Activated CD4-positive, CD25-positive, alpha-beta regulatory T cell treated with anti-CD3 and anti-CD28 coated beads, Interleukin-2, amount 50 U/mL, for 24 hours (primary cell): ENCODE measurements at regions not wholly inside any gene's neighbourhood (a gene's known extent, or its start where the extent isn't known, plus 50 kb on each side); places are given as distances from the start of the nearest gene placed in this dataset.
A peak's percentile ranks its signal among the peaks of the same experiment; 100 is the strongest.
"Not testable (repeated sequence)": the region's sequence is repeated elsewhere in the genome, so short reads cannot be mapped to it uniquely, and the experiment has no call there.

Experiments used
- ATAC-seq, 2 donors: fragments of 150-1000 bp; cut with Tn5 transposase; one replicate each; pipeline ENCODE4 v1.10.0; 2021; ENCODE audit warnings: mild to moderate bottlenecking in 1 of 2, moderate library complexity in 1 of 2

- ATAC-seq = not testable (repeated sequence)
Measured at GRCh38 chr10:30696416-30697185, 67.0 kb upstream of the LYZL2 start.

GRCh38 chr10:30695481-30696236, 66.1 kb upstream of the LYZL2 start:
- ATAC-seq = peak; percentile 90 to 92

GRCh38 chr10:30694518-30695228, 65.1 kb upstream of the LYZL2 start:
- no peak for ATAC-seq

GRCh38 chr10:30691639-30692015, 62.1 kb upstream of the LYZL2 start:
- no peak for ATAC-seq

- ATAC-seq = not testable (repeated sequence)
Measured at GRCh38 chr10:30690948-30691638, 61.5 kb upstream of the LYZL2 start.

- ATAC-seq = no peak
Measured at GRCh38 chr10:30688456-30688855, 58.9 kb upstream of the LYZL2 start.

GRCh38 chr10:30687698-30688213, 58.2 kb upstream of the LYZL2 start:
- peak; percentile 25 to 49 for ATAC-seq

- ATAC-seq = peak in 1 of 2 donors; percentile 52
Measured at GRCh38 chr10:30686708-30687107, 57.2 kb upstream of the LYZL2 start.

- ATAC-seq = no peak
Measured at GRCh38 chr10:30683496-30683895, 53.9 kb upstream of the LYZL2 start.

GRCh38 chr10:30682377-30683199, 53.0 kb upstream of the LYZL2 start:
- ATAC-seq = peak; percentile 87

GRCh38 chr10:30680908-30681307, 51.4 kb upstream of the LYZL2 start:
- ATAC-seq = no peak
